ENCODE measurements at regions not wholly inside any gene's neighbourhood (a gene's known extent, or its start where the extent isn't known, plus 50 kb on each side); places are given as distances from the start of the nearest gene placed in this dataset.

- DNase-seq (ENCODE audit: low read depth) = peak; percentile 70
These were observed 192.5 kb downstream of the EN1 start for GRCh38 chr2:118654945-118655344.

GRCh38 chr2:118650327-118650726 is 197.1 kb downstream of the EN1 start:
- no peak overlapping the region for H3K4me3 ChIP-seq (ENCODE audit: control insufficient read depth, low read depth, low read length)
- no peak for DNase-seq (ENCODE audit: low read depth)
- TF ChIP-seq CTCF (conservative IDR thresholded peaks at IDR 0.05; ENCODE audit: control insufficient read depth, insufficient read depth, low read depth, low read length) = no peak

More at GRCh38 chr2:118654945-118655344, 192.5 kb downstream of the EN1 start:
- no peak overlapping the region for H3K4me3 ChIP-seq (ENCODE audit: control insufficient read depth, low read depth, low read length)
- TF ChIP-seq CTCF (conservative IDR thresholded peaks at IDR 0.05; ENCODE audit: control insufficient read depth, insufficient read depth, low read depth, low read length) = no peak

DNA sequence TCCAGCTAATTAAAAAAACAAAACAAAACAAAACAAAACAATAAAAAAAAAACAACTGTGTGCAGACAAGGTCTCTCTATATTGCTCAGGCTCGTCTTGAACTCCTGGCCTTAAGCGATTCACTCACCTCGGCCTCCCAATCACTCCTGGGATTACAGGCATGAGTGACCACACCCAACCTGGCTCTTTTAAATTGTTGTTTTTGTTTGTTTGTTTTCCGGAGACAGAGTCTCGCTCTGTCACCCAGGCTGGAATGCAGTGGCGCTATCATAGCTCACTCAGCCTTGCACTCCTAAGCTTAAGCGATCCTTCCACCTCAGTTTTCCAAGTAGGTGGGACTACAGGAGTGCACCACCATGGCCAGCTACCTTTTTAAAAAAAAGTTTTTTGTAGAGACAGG is 201.6 kb downstream of the EN1 start:
- H3K4me3 ChIP-seq (ENCODE audit: control insufficient read depth, low read depth, low read length) = no peak overlapping the region
- no peak for DNase-seq (ENCODE audit: low read depth)
- no peak for TF ChIP-seq CTCF (conservative IDR thresholded peaks at IDR 0.05; ENCODE audit: control insufficient read depth, insufficient read depth, low read depth, low read length)

DNA sequence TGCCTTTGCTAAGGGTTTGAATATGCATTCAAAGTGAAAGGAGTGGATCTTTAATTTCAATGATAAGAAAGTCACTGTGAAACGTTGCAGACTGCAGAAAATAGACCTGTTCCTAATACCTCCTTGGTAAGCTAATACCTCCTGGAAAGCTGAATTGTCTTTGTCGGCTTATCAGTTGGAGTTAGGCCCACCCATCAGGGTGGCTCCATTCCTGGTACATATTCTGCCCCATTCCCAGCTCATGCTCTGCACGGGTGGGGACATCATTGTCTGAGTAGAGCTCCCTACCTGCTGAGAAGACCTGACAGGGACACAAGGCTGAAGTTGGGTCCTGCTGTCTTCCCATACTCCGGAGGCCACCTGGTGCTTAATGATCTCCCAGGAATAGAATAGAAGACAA is 203.3 kb downstream of the EN1 start:
- no peak overlapping the region for H3K4me3 ChIP-seq (ENCODE audit: control insufficient read depth, low read depth, low read length)
- TF ChIP-seq CTCF (conservative IDR thresholded peaks at IDR 0.05; ENCODE audit: control insufficient read depth, insufficient read depth, low read depth, low read length) = no peak
- no peak for DNase-seq (ENCODE audit: low read depth)

DNA sequence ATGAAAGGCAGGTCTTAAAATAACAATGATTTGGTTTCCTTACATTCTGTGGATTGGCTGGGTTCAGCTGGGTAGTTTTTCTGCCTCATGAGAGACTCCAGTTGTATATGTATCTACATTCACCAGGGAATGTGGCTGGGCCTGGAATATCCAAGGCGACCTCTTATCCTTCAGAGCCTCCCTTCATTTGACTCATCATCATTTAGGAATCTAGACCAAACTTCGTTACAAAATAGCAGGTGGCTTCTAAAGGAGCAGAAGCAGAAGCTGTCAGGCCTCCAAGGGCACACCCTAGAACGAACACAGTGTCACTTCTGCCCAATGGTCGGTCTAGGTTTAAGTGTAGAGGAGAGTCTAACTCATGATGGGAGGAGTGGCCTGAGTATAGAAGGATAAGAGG is 204.2 kb downstream of the EN1 start:
- no peak for TF ChIP-seq CTCF (conservative IDR thresholded peaks at IDR 0.05; ENCODE audit: control insufficient read depth, insufficient read depth, low read depth, low read length)
- peak; percentile 35 for DNase-seq (ENCODE audit: low read depth)
- H3K4me3 ChIP-seq (ENCODE audit: control insufficient read depth, low read depth, low read length) = no peak overlapping the region

- peak; percentile 8 for DNase-seq (ENCODE audit: low read depth)
- H3K4me3 ChIP-seq (ENCODE audit: control insufficient read depth, low read depth, low read length) = no peak overlapping the region
- TF ChIP-seq CTCF (conservative IDR thresholded peaks at IDR 0.05; ENCODE audit: control insufficient read depth, insufficient read depth, low read depth, low read length) = no peak
These were observed 204.9 kb downstream of the EN1 start for GRCh38 chr2:118642501-118642900.

DNA sequence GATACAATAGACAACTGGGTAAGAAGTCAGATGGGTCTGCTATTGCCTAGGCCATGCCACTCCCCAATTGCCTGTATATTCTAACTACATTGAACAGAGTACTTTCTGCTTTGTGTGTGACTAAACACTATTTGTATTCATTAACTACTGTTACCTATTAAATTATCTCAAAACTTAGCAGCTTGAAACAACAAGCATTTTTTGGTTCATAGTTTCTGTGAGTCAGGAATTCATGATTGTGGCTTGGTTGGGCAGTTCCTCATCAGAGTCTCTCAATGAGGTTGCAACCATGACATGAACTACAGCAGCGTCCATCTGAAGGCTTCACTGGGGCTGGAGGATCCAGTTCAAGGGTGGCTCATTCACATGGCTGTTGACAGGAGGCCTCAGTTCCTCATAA is 205.7 kb downstream of the EN1 start:
- no peak for DNase-seq (ENCODE audit: low read depth)
- TF ChIP-seq CTCF (conservative IDR thresholded peaks at IDR 0.05; ENCODE audit: control insufficient read depth, insufficient read depth, low read depth, low read length) = no peak
- no peak overlapping the region for H3K4me3 ChIP-seq (ENCODE audit: control insufficient read depth, low read depth, low read length)

All from fibroblast of mammary gland (primary cell).